ENCODE measurements at regions not wholly inside any gene's neighbourhood (a gene's known extent, or its start where the extent isn't known, plus 50 kb on each side); places are given as distances from the start of the nearest gene placed in this dataset.

DNA sequence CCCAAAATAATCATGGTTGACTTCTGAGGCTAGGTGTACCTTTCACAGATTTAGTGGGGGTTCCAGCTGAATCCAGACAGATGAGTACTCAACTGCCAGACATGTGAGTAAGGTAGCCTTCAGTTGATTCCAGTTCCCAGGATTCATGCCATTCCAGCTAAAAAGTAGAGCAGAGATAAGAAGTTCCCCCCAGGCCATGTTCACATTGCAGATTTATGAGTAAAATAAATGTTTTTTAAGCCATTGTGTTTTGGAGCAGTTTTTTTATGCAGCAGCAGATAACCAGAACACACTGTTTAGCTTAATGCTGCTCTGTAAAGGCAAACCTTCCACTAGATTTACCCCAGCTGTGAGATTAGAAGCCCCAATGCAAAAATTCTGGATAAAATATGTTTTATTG, 245.0 kb downstream of the RFPL4B start (continued):
- peak; percentile 83 for TF ChIP-seq GATA2 (CRISPR knock-in tag; IDR thresholded peaks at IDR 0.05)
- no peak for TF ChIP-seq NFIC (IDR thresholded peaks at IDR 0.05; ENCODE audit: borderline replicate concordance)
- TF ChIP-seq RAD21 (IDR thresholded peaks at IDR 0.05; ENCODE audit: low read length) = peak; percentile 13; the same call in 1 of the 2 replicates
- TF ChIP-seq RFX5 (IDR thresholded peaks at IDR 0.05; ENCODE audit: low read length) = no peak
- no peak for TF ChIP-seq FOXJ3 (CRISPR knock-in tag; IDR thresholded peaks at IDR 0.05)
- TF ChIP-seq NRF1 (IDR thresholded peaks at IDR 0.05; ENCODE audit: low read depth, low read length) = no peak
- TF ChIP-seq, protein P1, sequence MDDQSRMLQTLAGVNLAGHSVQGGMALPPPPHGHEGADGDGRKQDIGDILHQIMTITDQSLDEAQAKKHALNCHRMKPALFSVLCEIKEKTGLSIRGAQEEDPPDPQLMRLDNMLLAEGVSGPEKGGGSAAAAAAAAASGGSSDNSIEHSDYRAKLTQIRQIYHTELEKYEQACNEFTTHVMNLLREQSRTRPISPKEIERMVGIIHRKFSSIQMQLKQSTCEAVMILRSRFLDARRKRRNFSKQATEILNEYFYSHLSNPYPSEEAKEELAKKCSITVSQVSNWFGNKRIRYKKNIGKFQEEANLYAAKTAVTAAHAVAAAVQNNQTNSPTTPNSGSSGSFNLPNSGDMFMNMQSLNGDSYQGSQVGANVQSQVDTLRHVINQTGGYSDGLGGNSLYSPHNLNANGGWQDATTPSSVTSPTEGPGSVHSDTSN (IDR thresholded peaks at IDR 0.05) = no peak
- no peak for TF ChIP-seq TCF12 (IDR thresholded peaks at IDR 0.05)
- TF ChIP-seq, protein P2, sequence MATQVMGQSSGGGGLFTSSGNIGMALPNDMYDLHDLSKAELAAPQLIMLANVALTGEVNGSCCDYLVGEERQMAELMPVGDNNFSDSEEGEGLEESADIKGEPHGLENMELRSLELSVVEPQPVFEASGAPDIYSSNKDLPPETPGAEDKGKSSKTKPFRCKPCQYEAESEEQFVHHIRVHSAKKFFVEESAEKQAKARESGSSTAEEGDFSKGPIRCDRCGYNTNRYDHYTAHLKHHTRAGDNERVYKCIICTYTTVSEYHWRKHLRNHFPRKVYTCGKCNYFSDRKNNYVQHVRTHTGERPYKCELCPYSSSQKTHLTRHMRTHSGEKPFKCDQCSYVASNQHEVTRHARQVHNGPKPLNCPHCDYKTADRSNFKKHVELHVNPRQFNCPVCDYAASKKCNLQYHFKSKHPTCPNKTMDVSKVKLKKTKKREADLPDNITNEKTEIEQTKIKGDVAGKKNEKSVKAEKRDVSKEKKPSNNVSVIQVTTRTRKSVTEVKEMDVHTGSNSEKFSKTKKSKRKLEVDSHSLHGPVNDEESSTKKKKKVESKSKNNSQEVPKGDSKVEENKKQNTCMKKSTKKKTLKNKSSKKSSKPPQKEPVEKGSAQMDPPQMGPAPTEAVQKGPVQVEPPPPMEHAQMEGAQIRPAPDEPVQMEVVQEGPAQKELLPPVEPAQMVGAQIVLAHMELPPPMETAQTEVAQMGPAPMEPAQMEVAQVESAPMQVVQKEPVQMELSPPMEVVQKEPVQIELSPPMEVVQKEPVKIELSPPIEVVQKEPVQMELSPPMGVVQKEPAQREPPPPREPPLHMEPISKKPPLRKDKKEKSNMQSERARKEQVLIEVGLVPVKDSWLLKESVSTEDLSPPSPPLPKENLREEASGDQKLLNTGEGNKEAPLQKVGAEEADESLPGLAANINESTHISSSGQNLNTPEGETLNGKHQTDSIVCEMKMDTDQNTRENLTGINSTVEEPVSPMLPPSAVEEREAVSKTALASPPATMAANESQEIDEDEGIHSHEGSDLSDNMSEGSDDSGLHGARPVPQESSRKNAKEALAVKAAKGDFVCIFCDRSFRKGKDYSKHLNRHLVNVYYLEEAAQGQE (IDR thresholded peaks at IDR 0.05; ENCODE audit: low read depth, low read length) = no peak
- peak; percentile 46 for TF ChIP-seq CHD2 (IDR thresholded peaks at IDR 0.05; ENCODE audit: low read length, partially characterized antibody)
- TF ChIP-seq, protein P3, sequence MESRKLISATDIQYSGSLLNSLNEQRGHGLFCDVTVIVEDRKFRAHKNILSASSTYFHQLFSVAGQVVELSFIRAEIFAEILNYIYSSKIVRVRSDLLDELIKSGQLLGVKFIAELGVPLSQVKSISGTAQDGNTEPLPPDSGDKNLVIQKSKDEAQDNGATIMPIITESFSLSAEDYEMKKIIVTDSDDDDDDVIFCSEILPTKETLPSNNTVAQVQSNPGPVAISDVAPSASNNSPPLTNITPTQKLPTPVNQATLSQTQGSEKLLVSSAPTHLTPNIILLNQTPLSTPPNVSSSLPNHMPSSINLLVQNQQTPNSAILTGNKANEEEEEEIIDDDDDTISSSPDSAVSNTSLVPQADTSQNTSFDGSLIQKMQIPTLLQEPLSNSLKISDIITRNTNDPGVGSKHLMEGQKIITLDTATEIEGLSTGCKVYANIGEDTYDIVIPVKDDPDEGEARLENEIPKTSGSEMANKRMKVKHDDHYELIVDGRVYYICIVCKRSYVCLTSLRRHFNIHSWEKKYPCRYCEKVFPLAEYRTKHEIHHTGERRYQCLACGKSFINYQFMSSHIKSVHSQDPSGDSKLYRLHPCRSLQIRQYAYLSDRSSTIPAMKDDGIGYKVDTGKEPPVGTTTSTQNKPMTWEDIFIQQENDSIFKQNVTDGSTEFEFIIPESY (IDR thresholded peaks at IDR 0.05; ENCODE audit: borderline replicate concordance, low read depth) = no peak

DNA sequence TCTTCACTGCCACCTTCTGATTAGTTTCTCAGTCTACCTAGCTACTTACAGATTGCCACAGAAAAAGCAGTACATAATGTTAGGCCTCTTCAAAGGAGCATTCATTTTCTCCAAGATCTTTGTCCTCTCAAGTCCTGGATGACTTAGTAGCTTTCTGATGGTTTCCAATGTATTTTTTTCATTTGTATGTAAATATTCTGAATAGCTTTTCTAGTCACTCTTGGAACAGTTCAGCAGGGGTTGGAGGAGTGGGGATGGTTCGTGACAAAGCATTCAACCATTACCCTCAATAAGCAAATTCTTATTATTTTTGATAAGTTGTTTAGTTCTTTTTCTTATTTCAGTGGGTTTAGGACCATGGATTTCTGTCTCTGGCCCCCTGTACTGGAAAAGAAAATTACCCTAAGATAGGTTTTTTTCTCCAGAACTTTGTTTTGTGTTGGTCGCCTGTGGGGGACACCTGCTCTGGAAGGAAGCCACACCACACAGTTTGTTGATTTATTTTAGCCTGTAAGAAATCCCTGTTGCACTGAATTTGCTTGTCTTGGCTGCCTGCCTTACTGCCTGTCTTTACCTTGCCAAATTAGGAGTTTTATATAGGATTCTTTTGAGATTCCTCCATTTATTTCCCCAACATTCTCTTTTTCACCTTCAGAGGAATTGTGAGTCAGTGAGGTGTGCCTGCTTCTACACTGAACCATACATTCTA, 247.9 kb downstream of the RFPL4B start:
- no peak for DNase-seq
- H3K9me2 ChIP-seq = no peaks in the 10 kb centered on the region
- H3K27ac ChIP-seq (ENCODE audit: low read depth in 2 of 2, low read length in 1 of 2) = no peak overlapping the region
- H3K4me3 ChIP-seq (ENCODE audit: low read depth in 2 of 2, low read length in 1 of 2) = no peak overlapping the region
- H3F3A ChIP-seq (replicated peaks; ENCODE audit: insufficient read depth) = no peaks in the 10 kb centered on the region
- H3K79me2 ChIP-seq (ENCODE audit: insufficient read depth) = no peaks in the 10 kb centered on the region
- H3K4me2 ChIP-seq = no peak overlapping the region
- H3K9me3 ChIP-seq = no peaks in the 10 kb centered on the region
- TF ChIP-seq, protein P4, sequence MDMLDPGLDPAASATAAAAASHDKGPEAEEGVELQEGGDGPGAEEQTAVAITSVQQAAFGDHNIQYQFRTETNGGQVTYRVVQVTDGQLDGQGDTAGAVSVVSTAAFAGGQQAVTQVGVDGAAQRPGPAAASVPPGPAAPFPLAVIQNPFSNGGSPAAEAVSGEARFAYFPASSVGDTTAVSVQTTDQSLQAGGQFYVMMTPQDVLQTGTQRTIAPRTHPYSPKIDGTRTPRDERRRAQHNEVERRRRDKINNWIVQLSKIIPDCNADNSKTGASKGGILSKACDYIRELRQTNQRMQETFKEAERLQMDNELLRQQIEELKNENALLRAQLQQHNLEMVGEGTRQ (IDR thresholded peaks at IDR 0.05; ENCODE audit: borderline replicate concordance, low read depth, low read length) = no peak
- TF ChIP-seq EP300 (IDR thresholded peaks at IDR 0.05; ENCODE audit: borderline replicate concordance in 1 of 2, low read depth in 1 of 2, low read length in 1 of 2) (no peak), NRF1 (IDR thresholded peaks at IDR 0.05; ENCODE audit: low read depth, low read length) (no peak)
- TF ChIP-seq, protein P2 (IDR thresholded peaks at IDR 0.05; ENCODE audit: low read depth, low read length) = no peak
- 36% methylated on average over 2 of the region's 2 CpGs for WGBS (ENCODE audit: low lambda C conversion rate)
- H4K20me1 ChIP-seq (ENCODE audit: insufficient read depth) = no peaks in the 10 kb centered on the region
- ChIA-PET CTCF (no interaction called here), POLR2A (no interaction called here)
- no peak overlapping the region for H3K9ac ChIP-seq
- H3K27me3 ChIP-seq (ENCODE audit: insufficient read depth) = no peaks in the 10 kb centered on the region
- H2AFZ ChIP-seq (ENCODE audit: low read depth) = no peak overlapping the region
- no peaks in the 10 kb centered on the region for H3K36me3 ChIP-seq (replicated peaks in 1 of 2; ENCODE audit: control insufficient read depth in 1 of 2, insufficient read depth in 2 of 2, low read length in 1 of 2)
- H3K4me1 ChIP-seq (ENCODE audit: control insufficient read depth in 1 of 2, insufficient read depth in 2 of 2, low read depth in 1 of 2, low read length in 1 of 2) = peaks cover 3 to 4% of the 10 kb centered on the region in 2 experiments; a peak in 2 of 4 replicates

All from SK-N-SH (cell line).